PFSK-1 (cell line): ENCODE measurements at regions not wholly inside any gene's neighbourhood (a gene's known extent, or its start where the extent isn't known, plus 50 kb on each side); places are given as distances from the start of the nearest gene placed in this dataset.

Source experiments
- FOXP2 ChIP-seq: optimal IDR thresholded peaks from 2 replicates; pipeline ENCODE3; 2011; ENCODE audit warnings: borderline replicate concordance, control low read depth, inconsistent platforms; ENCODE audit not compliant: insufficient read depth; ENCODE audit errors: extremely low read length, extremely low read depth
- POLR2AphosphoS5 ChIP-seq: IDR thresholded peaks from 2 replicates; pipeline ENCODE4 v1.6.1; 2012; ENCODE audit warnings: low read depth, mild to moderate bottlenecking, control low read depth, low read length, moderate library complexity

DNA sequence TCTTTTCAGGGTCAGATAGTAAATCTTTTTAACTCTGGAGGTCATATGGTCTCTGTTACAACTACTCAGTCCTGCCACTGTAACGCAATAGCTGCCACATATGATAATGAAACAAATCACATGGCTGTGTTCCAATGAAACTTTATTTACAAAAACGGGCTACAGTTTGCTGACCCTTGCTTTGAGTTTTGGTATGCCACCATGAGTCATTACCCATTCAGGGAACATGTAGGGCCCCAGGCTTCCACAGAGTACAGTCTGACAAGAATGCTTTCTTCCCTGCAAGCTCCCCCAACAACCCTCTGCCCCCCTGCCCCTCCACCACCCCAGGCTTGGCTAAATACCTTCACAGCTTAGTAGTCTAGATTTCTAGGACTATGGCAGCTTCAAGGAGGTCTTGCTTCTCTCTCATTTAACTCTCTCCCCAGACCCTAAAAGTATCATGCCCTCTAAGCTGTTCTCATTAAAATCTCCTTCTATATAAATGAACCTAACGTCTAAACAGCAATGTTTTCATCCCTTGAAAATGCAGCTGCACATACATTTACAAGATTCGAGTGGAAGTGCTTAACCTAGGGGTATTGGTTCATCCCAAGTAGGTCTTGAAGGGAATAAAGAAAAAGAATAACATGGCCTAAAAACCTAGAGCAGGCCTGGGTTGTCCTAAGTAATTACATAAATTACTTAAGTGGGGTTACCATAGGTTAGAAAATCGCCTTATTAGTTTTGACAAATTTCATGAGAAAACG, 117.8 kb upstream of the PRICKLE2 start:
- TF ChIP-seq POLR2AphosphoS5 = no peak
- no peak for TF ChIP-seq FOXP2
